Heart left ventricle (tissue), 13 donors: ENCODE measurements at regions not wholly inside any gene's neighbourhood (a gene's known extent, or its start where the extent isn't known, plus 50 kb on each side); places are given as distances from the start of the nearest gene placed in this dataset.
"Not testable (repeated sequence)": the region's sequence is repeated elsewhere in the genome, so short reads cannot be mapped to it uniquely, and the experiment has no call there.

ENCODE experiments used
- CTCF ChIP-seq, 12 donors: fragments of 200-600 bp; sonication (generic) in 4 of 12; IDR thresholded peaks; one replicate each; pipeline versions ENCODE4 v1.5.0 to v1.8.0; 2018 to 2022; ENCODE audit warnings: antibody characterized with exemption in 12 of 12, mild to moderate bottlenecking in 5 of 12
- POLR2A ChIP-seq, 2 donors: fragments of 450-650 bp; IDR thresholded peaks; one replicate each; pipeline ENCODE4 v1.6.1; 2017; ENCODE audit warnings: antibody characterized with exemption in 2 of 2, mild to moderate bottlenecking in 2 of 2, moderate library complexity in 2 of 2
- donor health status: ischemic (EF 13 %, LVEDD 7.1; RV severe dilation, severe dysfunction).
- donor health status: DM: no; HTN: yes; CAD: no.
- donor health status: DM: no; HTN: no; CAD: no.
- donor health status: ischemic (EF 25% LVEDD 6.9; RV normal size, moderate dysfunction).
- donor health status: ischemic (EF 25% LVEDD 5.7; RV mildly dilated, moderate dysfunction).
- donor health status: ischemic (EF 35%, LVEDD 5.7; RV mildly dilated, moderate dysfunction).
- donor health status: nonischemic (EF 11% LVEDD 7.7; RV severe dilation, severe dysfunction).
- donor health status: DM: yes; HTN: yes; CAD: no.
- donor health status: PGD.
- donor health status: ischemic (EF 29% LVEDD 5.4; RV normal size, mild dysfunction).
- donor health status: nonischemic (EF 23%, LVEDD 6.1; RV moderate dilation, normal function).

GRCh38 chr1:239106689-239107088, 279.7 kb upstream of the CHRM3 start:
- not testable (repeated sequence) for TF ChIP-seq CTCF, POLR2A (IDR thresholded peaks at IDR 0.05)
